HepG2 (cell line): ENCODE measurements at regions not wholly inside any gene's neighbourhood (a gene's known extent, or its start where the extent isn't known, plus 50 kb on each side); places are given as distances from the start of the nearest gene placed in this dataset.

ENCODE experiments used
- NKX3-1 ChIP-seq: sonication (generic); formaldehyde crosslinking; IDR thresholded peaks from 2 replicates; pipeline ENCODE4 v1.5.0; 2020; ENCODE audit warnings: missing genetic modification reagents
- ZNF552 ChIP-seq: sonication (generic); formaldehyde crosslinking; IDR thresholded peaks from 2 replicates; pipeline ENCODE4 v1.9.0; 2022; ENCODE audit warnings: missing genetic modification reagents, mild to moderate bottlenecking, borderline replicate concordance
- ZNF792 ChIP-seq: IDR thresholded peaks from 2 replicates; pipeline ENCODE4 v1.6.1; 2016

DNA sequence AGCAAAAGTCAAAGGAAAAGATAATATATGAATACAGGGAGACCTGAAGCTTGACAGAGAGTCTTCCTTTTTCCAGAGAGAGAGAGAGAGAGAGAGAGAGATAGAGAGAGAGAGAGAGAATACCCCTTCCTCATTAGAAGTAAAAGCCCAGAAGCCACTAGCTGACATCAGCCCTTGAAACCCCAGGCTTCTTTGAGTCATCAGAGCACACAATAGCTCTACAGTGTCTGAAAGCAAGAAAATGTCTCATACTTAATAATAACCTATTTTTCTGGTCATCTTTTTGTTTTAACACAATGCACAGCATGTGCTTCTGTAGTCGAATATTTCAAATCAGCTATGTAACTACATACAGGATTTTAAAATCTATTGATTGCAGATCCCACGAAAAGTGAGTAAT is 109.2 kb upstream of the NANOGP8 start:
- TF ChIP-seq ZNF552 (CRISPR knock-in tag) (no peak), NKX3-1 (CRISPR knock-in tag) (no peak), ZNF792 (CRISPR knock-in tag) (no peak)
